SK-N-SH (cell line): ENCODE measurements at regions not wholly inside any gene's neighbourhood (a gene's known extent, or its start where the extent isn't known, plus 50 kb on each side); places are given as distances from the start of the nearest gene placed in this dataset.

Experiments used
- CTCF ChIA-PET: fragments of 300-600, 350-600 bp; formaldehyde crosslinking; extraction: SDS; loops from one replicate; lab custom pipeline; 2021; lab: Yijun Ruan, JAX
- POLR2A ChIA-PET: fragments of 350-600 bp; sonication (Branson Sonifier 250); formaldehyde crosslinking; extraction: SDS; loops from one replicate; lab custom pipeline; 2020; ENCODE audit warnings: antibody characterized with exemption, inconsistent platforms; lab: Yijun Ruan, JAX
- DNase-seq: peaks from one replicate; pipeline ENCODE4 v3.0.0; 2012
- H2AFZ ChIP-seq: fragments of 200-600 bp; sonication (generic); 2 replicates; pipeline ENCODE4 v1.8.1; 2016; ENCODE audit warnings: antibody characterized with exemption, mild to moderate bottlenecking, low read depth
- H3F3A ChIP-seq: fragments of 200-600 bp; sonication (generic); replicated peaks from 2 replicates; pipeline ENCODE3; 2016; ENCODE audit warnings: antibody characterized with exemption, mild to moderate bottlenecking; ENCODE audit not compliant: insufficient read depth
- H3K27ac ChIP-seq, 2 experiments: fragments of 200-500 bp in 1 of 2; fragments of 200-600 bp in 1 of 2; sonication (Bioruptor generic) in 1 of 2; sonication (generic), shearing (Covaris generic) in 1 of 2; 2 replicates each; pipeline versions ENCODE4 v1.5.1 to v1.6.1; 2014 to 2016; ENCODE audit warnings: low read depth in 2 of 2, inconsistent platforms in 1 of 2, low read length in 1 of 2, mild to moderate bottlenecking in 1 of 2, mixed read lengths in 1 of 2
- H3K27me3 ChIP-seq: fragments of 200-600 bp; sonication (generic), shearing (Covaris generic); 2 replicates; pipeline ENCODE4 v1.6.1; 2016; ENCODE audit warnings: mixed run types; ENCODE audit not compliant: insufficient read depth
- H3K36me3 ChIP-seq, 2 experiments: fragments of 200-500 bp in 1 of 2; fragments of 200-600 bp in 1 of 2; sonication (Bioruptor generic) in 1 of 2; sonication (generic) in 1 of 2; replicated peaks in 1 of 2; 2 replicates each; pipeline versions ENCODE3 to v1.5.1; 2014 to 2016; ENCODE audit warnings: low read length in 1 of 2, mild to moderate bottlenecking in 1 of 2; ENCODE audit not compliant: insufficient read depth in 2 of 2, control insufficient read depth in 1 of 2
- H3K4me1 ChIP-seq, 2 experiments: fragments of 200-500 bp in 1 of 2; fragments of 200-600 bp in 1 of 2; sonication (Bioruptor generic) in 1 of 2; sonication (generic), shearing (Covaris generic) in 1 of 2; 2 replicates each; pipeline versions ENCODE4 v1.5.1 to v1.6.1; 2014 to 2016; ENCODE audit warnings: low read depth in 1 of 2, low read length in 1 of 2, mixed run types in 1 of 2; ENCODE audit not compliant: insufficient read depth in 2 of 2, control insufficient read depth in 1 of 2
- H3K4me2 ChIP-seq: fragments of 200-600 bp; sonication (generic), shearing (Covaris generic); 2 replicates; pipeline ENCODE4 v1.6.1; 2017; ENCODE audit warnings: mixed run types
- H3K4me3 ChIP-seq, 2 experiments: fragments of 200-500 bp in 1 of 2; fragments of 200-600 bp in 1 of 2; sonication (Bioruptor generic) in 1 of 2; sonication (generic), shearing (Covaris generic) in 1 of 2; 2 replicates each; pipeline versions ENCODE4 v1.5.1 to v1.8.1; 2014 to 2016; ENCODE audit warnings: low read depth in 2 of 2, inconsistent platforms in 1 of 2, low read length in 1 of 2, mild to moderate bottlenecking in 1 of 2, mixed read lengths in 1 of 2, moderate library complexity in 1 of 2
- H3K79me2 ChIP-seq: fragments of 200-600 bp; sonication (generic); 2 replicates; pipeline ENCODE4 v1.8.1; 2017; ENCODE audit warnings: mild to moderate bottlenecking; ENCODE audit not compliant: insufficient read depth
- H3K9ac ChIP-seq: fragments of 200-600 bp; sonication (generic); 2 replicates; pipeline ENCODE4 v1.6.1; 2017; ENCODE audit warnings: mixed run types
- H3K9me2 ChIP-seq: fragments of 200-600 bp; sonication (generic); 2 replicates; pipeline ENCODE4 v1.6.1; 2017; ENCODE audit warnings: mixed run types
- H3K9me3 ChIP-seq: fragments of 200-600 bp; sonication (generic); 2 replicates; pipeline ENCODE4 v1.6.1; 2017; ENCODE audit warnings: mixed run types, mild to moderate bottlenecking, moderate library complexity
- H4K20me1 ChIP-seq: fragments of 200-600 bp; sonication (generic); 2 replicates; pipeline ENCODE4 v1.6.1; 2017; ENCODE audit warnings: mild to moderate bottlenecking, mixed run types; ENCODE audit not compliant: insufficient read depth
- ELF1 ChIP-seq: IDR thresholded peaks from 2 replicates; pipeline ENCODE4 v1.4.0; 2012
- EP300 ChIP-seq, 2 experiments: IDR thresholded peaks; 2 replicates each; pipeline versions ENCODE4 v1.4.0 to v1.6.1; 2012; ENCODE audit warnings: borderline replicate concordance in 1 of 2, low read depth in 1 of 2, low read length in 1 of 2
- EZH2phosphoT487 ChIP-seq: fragments of 200-600 bp; sonication (generic); IDR thresholded peaks from 2 replicates; pipeline ENCODE4 v1.6.1; 2017; ENCODE audit warnings: low read depth, mixed run types, mild to moderate bottlenecking, antibody characterized with exemption, moderate library complexity, borderline replicate concordance
- FOXM1 ChIP-seq: IDR thresholded peaks from 2 replicates; pipeline ENCODE4 v1.4.0; 2012; ENCODE audit warnings: low read depth, mild to moderate bottlenecking
- GATA2 ChIP-seq: sonication (generic); formaldehyde crosslinking; IDR thresholded peaks from 2 replicates; pipeline ENCODE4 v1.5.0; 2020; ENCODE audit warnings: mild to moderate bottlenecking, missing genetic modification reagents
- MEF2A ChIP-seq: IDR thresholded peaks from 2 replicates; pipeline ENCODE4 v1.4.0; 2012; ENCODE audit warnings: low read depth, borderline replicate concordance
- NRF1 ChIP-seq: IDR thresholded peaks from 2 replicates; pipeline ENCODE4 v1.6.1; 2012; ENCODE audit warnings: low read depth, mild to moderate bottlenecking, low read length
- RXRA ChIP-seq: IDR thresholded peaks from 2 replicates; pipeline ENCODE4 v1.4.0; 2012; ENCODE audit warnings: low read depth, mild to moderate bottlenecking, borderline replicate concordance
- SIN3A ChIP-seq: IDR thresholded peaks from 2 replicates; pipeline ENCODE4 v1.6.1; 2012; ENCODE audit warnings: low read depth, mild to moderate bottlenecking, low read length, moderate library complexity, borderline replicate concordance
- TAF1 ChIP-seq: IDR thresholded peaks from 2 replicates; pipeline ENCODE4 v1.6.1; 2012; ENCODE audit warnings: low read depth, mild to moderate bottlenecking, low read length, moderate library complexity, borderline replicate concordance
- TF ChIP-seq, protein P1 (sequence below): IDR thresholded peaks from 2 replicates; pipeline ENCODE4 v1.6.1; 2012; ENCODE audit warnings: mild to moderate bottlenecking, low read depth, low read length, moderate library complexity
- TF ChIP-seq, protein P2 (sequence below): IDR thresholded peaks from 2 replicates; pipeline ENCODE4 v1.4.0; 2012; ENCODE audit warnings: low read depth, borderline replicate concordance
- TF ChIP-seq, protein P3 (sequence below): fragments of 150-350 bp; IDR thresholded peaks from 2 replicates; pipeline ENCODE4 v1.6.1; 2017; ENCODE audit warnings: antibody characterized with exemption, low read length, low read depth, borderline replicate concordance
- TF ChIP-seq, protein P4 (sequence below): fragments of 150-350 bp; IDR thresholded peaks from 2 replicates; pipeline ENCODE4 v1.6.1; 2016; ENCODE audit warnings: mild to moderate bottlenecking, low read depth, low read length

DNA sequence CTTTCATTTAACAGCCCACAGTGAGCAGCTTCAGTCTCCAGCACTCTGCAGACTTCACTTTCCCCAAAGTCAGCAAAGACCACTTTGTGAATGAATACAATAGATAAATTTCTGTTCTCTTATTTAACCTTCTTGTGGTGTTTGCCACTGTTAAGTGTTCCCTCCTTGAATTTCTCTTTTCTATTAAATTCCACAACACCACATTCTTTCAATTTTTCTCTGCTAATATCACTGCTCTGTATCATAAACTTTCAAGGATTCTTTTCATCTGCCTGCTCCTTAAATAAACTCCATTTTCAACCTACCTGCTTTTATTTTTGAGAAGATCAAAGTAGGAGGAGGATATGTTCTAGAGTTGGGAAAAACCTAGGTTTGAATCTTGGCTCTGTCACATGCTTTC, 739.5 kb upstream of the GRAMD2B start:
- POLR2A ChIA-PET: no interaction called here
- H3K27ac ChIP-seq: no peak overlapping the region
- H3K4me3 ChIP-seq: no peak overlapping the region

DNA sequence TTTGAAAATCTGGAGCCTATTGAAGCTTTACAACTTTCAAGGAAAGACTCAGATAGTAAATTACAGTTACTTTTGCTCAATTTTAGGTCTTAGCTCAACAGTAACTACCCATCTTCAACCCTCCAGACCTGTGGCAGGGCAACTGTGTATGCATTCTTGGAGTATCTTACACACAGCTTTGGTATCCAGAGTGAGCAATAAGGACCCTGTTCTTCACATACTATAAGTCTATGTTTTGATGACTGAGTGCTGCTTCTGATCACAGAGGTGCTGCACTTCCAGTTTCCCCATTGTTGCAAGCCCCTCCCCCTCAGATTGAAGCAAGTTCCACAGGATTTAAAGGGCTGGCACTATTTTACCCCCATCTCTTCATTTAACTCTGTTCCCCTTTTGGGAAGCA, 737.4 kb upstream of the GRAMD2B start:
- CTCF ChIA-PET: no interaction called here
- TF ChIP-seq SIN3A (no peak), FOXM1 (no peak), EP300 (IDR thresholded peaks at IDR 0.05; ENCODE audit: borderline replicate concordance in 1 of 2, low read depth in 1 of 2, low read length in 1 of 2) (no peak), MEF2A (no peak), NRF1 (no peak)
- TF ChIP-seq, protein P1, sequence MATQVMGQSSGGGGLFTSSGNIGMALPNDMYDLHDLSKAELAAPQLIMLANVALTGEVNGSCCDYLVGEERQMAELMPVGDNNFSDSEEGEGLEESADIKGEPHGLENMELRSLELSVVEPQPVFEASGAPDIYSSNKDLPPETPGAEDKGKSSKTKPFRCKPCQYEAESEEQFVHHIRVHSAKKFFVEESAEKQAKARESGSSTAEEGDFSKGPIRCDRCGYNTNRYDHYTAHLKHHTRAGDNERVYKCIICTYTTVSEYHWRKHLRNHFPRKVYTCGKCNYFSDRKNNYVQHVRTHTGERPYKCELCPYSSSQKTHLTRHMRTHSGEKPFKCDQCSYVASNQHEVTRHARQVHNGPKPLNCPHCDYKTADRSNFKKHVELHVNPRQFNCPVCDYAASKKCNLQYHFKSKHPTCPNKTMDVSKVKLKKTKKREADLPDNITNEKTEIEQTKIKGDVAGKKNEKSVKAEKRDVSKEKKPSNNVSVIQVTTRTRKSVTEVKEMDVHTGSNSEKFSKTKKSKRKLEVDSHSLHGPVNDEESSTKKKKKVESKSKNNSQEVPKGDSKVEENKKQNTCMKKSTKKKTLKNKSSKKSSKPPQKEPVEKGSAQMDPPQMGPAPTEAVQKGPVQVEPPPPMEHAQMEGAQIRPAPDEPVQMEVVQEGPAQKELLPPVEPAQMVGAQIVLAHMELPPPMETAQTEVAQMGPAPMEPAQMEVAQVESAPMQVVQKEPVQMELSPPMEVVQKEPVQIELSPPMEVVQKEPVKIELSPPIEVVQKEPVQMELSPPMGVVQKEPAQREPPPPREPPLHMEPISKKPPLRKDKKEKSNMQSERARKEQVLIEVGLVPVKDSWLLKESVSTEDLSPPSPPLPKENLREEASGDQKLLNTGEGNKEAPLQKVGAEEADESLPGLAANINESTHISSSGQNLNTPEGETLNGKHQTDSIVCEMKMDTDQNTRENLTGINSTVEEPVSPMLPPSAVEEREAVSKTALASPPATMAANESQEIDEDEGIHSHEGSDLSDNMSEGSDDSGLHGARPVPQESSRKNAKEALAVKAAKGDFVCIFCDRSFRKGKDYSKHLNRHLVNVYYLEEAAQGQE: no peak
- TF ChIP-seq, protein P2, sequence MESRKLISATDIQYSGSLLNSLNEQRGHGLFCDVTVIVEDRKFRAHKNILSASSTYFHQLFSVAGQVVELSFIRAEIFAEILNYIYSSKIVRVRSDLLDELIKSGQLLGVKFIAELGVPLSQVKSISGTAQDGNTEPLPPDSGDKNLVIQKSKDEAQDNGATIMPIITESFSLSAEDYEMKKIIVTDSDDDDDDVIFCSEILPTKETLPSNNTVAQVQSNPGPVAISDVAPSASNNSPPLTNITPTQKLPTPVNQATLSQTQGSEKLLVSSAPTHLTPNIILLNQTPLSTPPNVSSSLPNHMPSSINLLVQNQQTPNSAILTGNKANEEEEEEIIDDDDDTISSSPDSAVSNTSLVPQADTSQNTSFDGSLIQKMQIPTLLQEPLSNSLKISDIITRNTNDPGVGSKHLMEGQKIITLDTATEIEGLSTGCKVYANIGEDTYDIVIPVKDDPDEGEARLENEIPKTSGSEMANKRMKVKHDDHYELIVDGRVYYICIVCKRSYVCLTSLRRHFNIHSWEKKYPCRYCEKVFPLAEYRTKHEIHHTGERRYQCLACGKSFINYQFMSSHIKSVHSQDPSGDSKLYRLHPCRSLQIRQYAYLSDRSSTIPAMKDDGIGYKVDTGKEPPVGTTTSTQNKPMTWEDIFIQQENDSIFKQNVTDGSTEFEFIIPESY: no peak
- Histone ChIP-seq H3K27me3 (no peaks in the 10 kb centered on the region), H3K4me2 (no peak overlapping the region), H3K9me3 (no peaks in the 10 kb centered on the region), H4K20me1 (no peaks in the 10 kb centered on the region), H3K4me3 (no peak overlapping the region), H3F3A (no peaks in the 10 kb centered on the region), H3K27ac (no peak overlapping the region), H3K36me3 (no peaks in the 10 kb centered on the region), H3K4me1 (no peaks in the 10 kb centered on the region; a peak in 1 of 4 replicates), H3K9ac (no peak overlapping the region), H3K9me2 (no peaks in the 10 kb centered on the region), H2AFZ (no peak overlapping the region), H3K79me2 (no peaks in the 10 kb centered on the region)
- POLR2A ChIA-PET: no interaction called here
- no peak for DNase-seq

More for the DNA sequence above, 739.5 kb upstream of the GRAMD2B start:
- TF ChIP-seq RXRA: no peak
- no peak for TF ChIP-seq NRF1
- no peak for TF ChIP-seq TAF1
- TF ChIP-seq FOXM1: no peak
- TF ChIP-seq EP300 (IDR thresholded peaks at IDR 0.05; ENCODE audit: borderline replicate concordance in 1 of 2, low read depth in 1 of 2, low read length in 1 of 2): no peak
- TF ChIP-seq, protein P3, sequence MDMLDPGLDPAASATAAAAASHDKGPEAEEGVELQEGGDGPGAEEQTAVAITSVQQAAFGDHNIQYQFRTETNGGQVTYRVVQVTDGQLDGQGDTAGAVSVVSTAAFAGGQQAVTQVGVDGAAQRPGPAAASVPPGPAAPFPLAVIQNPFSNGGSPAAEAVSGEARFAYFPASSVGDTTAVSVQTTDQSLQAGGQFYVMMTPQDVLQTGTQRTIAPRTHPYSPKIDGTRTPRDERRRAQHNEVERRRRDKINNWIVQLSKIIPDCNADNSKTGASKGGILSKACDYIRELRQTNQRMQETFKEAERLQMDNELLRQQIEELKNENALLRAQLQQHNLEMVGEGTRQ: no peak
- TF ChIP-seq GATA2: no peak
- TF ChIP-seq, protein P4, sequence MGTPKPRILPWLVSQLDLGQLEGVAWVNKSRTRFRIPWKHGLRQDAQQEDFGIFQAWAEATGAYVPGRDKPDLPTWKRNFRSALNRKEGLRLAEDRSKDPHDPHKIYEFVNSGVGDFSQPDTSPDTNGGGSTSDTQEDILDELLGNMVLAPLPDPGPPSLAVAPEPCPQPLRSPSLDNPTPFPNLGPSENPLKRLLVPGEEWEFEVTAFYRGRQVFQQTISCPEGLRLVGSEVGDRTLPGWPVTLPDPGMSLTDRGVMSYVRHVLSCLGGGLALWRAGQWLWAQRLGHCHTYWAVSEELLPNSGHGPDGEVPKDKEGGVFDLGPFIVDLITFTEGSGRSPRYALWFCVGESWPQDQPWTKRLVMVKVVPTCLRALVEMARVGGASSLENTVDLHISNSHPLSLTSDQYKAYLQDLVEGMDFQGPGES: no peak
- TF ChIP-seq ELF1: no peak
- TF ChIP-seq EZH2phosphoT487: no peak
- Histone ChIP-seq H3K9ac (no peak overlapping the region), H3K9me3 (no peaks in the 10 kb centered on the region), H3K9me2 (no peaks in the 10 kb centered on the region), H3K27me3 (no peaks in the 10 kb centered on the region), H3F3A (no peaks in the 10 kb centered on the region), H2AFZ (no peak overlapping the region), H3K79me2 (no peaks in the 10 kb centered on the region), H3K4me2 (no peak overlapping the region), H4K20me1 (no peaks in the 10 kb centered on the region), H3K36me3 (no peaks in the 10 kb centered on the region), H3K4me1 (no peaks in the 10 kb centered on the region; a peak in 2 of 4 replicates)
- DNase-seq: no peak
- CTCF ChIA-PET: no interaction called here
